ENCODE measurements at regions not wholly inside any gene's neighbourhood (a gene's known extent, or its start where the extent isn't known, plus 50 kb on each side); places are given as distances from the start of the nearest gene placed in this dataset.
"Not testable (repeated sequence)": the region's sequence is repeated elsewhere in the genome, so short reads cannot be mapped to it uniquely, and the experiment has no call there.

DNA sequence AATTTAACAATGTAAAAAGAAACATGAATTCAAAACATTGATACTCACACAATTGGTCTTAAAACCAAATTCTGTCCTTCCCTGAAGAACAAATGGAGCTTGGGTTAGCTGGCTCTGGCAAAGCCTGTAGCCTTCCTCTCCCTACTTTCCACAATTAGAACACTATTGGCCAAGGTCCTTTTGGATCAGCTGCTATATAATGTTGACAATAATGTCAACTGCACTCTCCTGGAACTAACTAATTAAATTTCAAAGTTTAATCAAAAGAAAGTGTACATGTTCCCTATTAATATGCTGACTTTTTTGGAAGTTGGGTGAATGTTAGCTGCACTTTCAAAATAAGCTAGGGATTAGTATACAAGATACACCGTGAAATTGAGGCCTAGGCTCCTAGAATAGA is 440.1 kb upstream of the NFE2L3 start:
- DNase-seq (ENCODE audit: low spot score): no peak

DNA sequence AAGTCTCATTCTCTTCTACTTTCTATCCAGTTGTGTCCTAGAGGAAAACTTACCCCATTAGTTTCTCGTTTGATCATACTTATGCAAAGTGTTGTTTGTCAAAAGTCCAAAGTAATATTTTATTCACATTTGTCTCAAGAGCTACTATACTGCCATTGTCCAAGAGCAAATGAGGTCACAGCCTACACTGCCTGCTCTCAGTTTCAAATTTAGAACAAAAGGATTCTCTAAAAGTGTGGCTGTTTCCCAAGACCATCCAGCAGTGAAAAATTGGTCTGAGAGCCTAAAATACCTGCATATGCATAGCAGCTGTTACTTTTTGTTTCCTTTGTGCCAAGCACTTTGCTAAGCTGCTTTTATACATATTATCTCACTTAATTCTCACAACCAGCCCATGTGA is 439.5 kb upstream of the NFE2L3 start:
- no peak for DNase-seq (ENCODE audit: low spot score)

DNA sequence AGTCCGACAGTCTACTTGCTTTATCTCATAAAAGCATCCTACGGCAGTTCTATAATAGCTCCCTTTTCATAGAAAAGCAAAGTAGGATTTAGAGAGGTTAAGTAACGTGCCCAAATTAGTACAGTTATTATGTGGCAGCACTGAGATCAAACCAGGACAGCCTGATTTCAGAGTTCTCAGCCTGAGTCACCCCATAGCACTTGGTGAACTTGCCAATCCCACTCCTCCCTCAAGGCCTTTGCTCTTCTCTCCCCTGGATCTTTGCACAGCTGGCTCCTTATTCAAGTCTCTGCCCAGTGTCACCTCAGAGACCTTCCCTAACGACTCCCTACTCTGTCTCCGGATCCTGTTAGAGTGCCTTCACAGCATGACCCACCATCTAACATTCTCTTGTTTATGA is 438.0 kb upstream of the NFE2L3 start:
- DNase-seq (ENCODE audit: low spot score): no peak

DNA sequence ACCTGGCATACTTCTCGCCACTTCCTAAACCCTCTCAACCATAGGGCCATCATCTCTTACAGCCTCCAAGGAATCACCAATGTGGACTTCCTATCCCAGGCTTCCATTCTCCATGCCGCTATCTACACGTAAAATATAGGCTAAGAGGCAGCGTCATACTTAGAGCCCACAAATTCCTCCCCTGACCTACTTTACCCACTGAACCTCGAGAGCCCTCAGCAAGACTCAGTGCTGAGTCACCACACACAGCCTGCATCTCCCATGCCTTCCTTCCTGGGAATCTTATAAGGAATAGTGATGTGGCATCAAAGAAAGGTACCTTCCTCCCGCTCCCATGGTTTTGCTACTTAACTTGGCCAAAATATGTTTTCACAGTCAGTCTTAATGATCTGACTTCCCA is 435.6 kb upstream of the NFE2L3 start:
- DNase-seq (ENCODE audit: low spot score): no peak

DNA sequence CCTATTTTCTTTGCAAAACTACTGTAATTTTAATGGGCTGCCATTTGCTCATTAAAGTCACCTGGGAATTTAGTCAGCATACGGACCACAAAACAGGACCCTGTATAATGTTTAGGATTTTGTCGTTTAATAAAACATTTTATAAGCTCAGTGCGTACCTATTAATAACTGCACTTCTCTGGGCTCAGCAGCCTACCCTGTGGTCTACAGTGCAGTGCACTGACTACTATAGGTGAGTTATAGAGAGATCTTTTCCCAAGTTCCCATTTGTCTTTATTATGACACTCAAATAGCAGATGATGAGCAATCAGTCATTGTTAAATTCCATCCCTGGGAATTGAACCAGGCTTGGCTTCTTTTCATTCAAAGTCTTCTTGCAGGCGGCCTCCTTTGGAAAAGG is 433.4 kb upstream of the NFE2L3 start:
- no peak for DNase-seq (ENCODE audit: low spot score)

DNA sequence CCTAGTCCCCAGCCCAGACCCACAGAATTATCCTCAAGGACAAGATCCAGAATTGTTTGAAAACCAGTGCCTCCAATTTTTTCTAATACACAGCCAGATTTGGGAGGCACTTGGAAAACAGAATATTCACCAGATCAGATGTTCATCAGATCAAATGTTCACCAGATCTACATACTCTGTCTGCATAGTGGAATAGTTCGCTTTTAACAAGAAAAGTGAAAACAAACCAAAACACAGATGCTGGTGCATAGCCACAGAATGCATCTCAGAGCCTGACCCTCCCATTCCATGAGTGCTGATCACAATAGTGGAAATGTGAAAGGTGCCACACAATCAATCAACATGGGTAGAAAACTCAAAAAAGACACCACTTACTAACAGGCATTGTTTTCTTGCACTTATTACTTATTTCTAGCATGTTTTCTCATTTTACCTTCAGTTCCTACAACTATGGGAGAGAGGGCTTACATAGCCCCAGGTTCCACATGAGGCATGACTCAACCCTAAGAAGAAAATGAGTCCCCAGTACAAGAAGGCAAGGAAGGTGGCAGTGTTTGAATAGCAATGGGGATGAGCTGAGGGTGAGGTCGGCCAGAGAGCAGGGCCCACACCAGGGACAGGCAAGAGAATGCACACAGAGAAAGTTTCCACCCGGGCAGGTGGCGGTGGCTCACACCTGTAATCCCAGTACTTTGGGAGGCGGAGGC is 432.7 kb upstream of the NFE2L3 start:
- DNase-seq (ENCODE audit: low spot score): no peak

DNA sequence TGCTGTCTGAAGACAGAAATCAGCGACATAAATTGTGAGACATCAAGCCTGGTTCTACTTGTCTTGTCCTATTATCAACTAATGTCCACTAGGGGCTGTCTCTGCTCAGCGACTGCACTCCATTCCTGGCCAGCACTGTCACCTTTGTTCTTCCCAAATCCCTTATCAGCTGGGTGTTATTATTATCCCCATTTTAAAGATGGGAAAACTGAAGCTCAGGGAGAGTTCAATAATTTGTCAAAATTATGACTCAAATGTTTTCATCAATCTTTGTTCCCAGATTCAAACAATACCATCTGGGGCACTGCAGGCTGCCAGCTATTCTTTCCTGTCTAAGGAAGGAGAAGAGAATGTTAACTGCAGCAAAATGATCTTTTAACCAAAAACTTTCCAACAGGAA is 431.6 kb upstream of the NFE2L3 start:
- DNase-seq (ENCODE audit: low spot score): no peak

DNA sequence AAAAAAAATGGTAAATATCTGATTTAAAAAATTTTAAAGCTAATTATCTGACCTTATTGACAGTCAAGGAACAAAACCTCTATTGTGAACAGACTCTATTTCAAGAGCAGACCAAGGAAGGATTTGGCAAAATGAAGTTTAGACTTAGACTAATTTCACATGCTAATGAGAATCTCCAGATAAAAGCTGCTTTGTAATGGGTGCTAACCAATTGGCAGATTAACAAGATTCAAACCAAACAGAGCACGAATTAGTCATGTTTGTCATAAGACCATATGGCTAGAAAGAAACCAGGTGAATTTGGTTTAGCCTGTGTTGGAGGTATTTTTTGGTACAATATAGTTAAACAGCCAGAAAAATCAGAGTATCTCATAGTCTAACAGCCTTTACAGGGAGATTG is 429.1 kb upstream of the NFE2L3 start:
- DNase-seq (ENCODE audit: low spot score): no peak

DNA sequence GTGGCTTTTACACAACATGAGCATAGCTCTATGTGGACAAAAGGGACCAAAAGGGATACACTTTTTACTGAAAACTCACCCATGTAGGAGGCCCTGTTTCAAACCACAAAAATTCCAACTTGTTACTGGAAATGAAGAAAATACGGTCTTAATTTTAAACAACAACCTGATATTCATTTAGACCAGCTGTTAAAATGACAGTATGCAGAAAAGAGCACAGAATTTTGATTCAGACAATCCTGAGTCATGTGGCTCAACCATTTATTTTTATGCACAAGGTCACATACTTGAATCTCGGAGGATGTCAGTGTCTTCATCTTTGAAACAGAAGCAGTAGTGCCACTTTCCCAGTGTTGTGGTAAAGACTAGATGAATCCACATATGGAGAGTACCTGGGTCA is 426.5 kb upstream of the NFE2L3 start:
- DNase-seq (ENCODE audit: low spot score): no peak

DNA sequence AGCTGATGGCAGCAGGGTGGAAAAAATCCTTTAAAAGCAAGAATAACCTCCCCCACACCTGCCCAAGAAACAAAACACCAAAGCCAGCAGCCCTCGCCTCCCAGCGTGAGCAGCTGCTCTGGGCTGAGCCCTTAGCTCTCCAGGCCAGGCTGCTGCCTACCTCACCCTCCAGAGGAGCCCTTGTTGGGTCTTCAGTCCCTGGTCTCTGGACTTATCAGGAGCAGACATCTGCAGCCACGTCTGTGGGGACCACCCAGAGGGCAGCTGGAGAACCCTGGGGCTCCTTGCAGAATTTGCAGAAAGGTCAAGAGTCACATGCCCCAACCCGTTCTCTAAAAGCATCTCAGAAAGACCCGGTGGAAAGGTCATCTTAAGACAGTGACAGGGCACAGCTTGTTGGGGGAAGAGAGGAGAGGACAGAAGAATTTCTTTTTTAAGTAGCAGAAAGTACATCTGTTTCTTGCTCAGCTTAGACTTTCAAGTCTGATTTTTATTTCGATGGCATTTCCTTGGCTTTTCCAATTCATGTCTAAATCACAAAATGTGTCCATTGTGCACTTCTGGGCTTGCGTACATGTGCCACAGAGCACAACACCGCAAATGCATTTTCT is 425.7 kb upstream of the NFE2L3 start:
- DNase-seq (ENCODE audit: low spot score): peak; percentile 87

DNA sequence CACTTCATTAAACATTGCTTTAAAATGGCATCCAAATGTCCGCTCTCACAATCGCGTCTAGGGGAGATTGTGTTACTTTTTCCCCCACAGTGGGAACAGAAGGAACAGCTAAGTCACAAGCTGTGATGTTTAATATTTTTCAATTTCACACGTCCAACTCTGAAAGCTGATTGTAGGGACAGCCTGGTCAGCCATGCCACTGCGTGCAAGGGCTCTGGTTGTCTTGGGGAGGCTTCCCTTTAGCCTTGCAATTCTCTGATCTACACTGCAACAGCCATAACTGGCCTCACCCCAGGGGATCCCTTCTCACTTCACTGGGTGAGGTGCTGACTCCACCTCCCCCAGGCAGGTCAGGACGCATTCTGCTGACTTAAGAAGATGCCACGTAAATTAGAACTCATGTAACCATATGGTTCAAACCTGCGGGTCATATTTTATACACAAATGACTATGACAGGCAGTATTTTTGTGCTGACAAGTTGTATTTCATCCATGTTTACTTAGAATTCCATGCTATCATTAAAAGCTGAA is 425.2 kb upstream of the NFE2L3 start:
- DNase-seq (ENCODE audit: low spot score): peak; percentile 54

DNA sequence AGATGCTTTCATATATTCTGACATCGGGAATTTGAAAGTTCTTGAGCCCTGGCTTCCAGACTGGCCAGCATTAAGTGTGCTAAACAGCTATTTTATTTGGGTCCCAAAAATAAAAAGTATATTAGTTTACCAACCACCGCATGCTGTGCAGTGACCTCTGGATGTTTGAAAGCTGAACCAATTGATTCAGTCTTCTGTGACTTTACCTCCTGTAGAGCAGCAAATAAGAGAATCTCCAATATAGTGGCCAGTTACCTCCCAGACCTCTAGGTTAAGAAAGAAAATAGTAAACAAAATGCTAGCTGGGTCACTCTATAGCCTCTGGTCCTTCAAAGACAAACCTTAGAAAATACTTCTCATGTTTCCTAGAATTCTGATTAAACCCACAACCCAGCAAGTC is 424.6 kb upstream of the NFE2L3 start:
- no peak for DNase-seq (ENCODE audit: low spot score)

DNA sequence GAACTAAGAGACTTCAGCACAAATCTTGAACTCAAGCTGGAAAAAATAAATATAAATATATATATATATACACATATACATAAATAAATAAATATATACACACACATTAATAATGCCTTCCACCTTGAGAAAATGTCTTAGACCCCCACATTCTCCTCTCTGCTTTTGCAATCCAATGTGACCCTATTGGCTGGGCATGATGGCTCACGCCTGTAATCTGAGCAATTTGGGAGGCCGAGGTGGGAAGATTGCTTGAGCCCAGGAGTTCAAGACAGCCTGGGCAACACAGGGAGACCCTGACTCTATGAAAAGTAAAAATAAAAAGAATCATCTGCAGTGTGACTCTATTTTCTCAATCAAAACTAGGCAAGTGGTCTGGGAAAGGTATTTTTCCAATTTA is 424.1 kb upstream of the NFE2L3 start:
- DNase-seq (ENCODE audit: low spot score): no peak

DNA sequence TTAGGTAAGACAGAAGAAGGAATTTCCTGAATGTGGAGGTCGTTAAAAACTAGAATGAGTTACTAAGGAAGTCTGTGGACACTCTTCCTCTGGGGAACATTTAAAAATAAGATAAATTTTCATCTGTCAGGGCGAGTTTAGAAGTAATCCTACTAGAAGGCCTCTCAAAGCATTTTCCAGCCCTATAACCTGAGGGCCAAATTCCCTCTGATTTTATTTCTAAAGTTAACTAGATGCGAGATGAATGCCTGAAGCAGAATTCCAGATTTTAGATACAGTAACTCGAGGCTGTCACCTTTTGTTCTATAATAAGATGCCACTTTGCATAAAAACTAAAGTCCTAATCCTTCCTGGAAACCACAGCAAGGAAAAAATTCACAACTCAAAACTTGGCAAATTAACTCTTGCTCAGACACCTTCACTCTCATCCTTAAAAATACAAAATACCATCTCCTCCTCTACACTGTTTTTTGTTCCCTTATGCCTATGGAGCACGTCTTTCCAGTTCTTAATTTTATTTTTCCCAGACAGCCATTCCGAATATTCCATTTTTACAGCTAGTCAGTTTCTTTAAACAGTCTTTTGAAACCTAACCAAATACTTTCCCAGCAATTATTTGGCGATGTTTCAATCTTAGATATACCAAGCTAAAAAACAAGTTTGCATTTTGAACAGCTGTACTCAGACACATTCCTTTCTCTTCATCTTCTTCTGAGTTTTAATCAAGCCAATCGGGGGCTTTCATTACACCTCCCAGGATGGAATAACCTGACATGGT is 420.7 kb upstream of the NFE2L3 start:
- no peak for DNase-seq (ENCODE audit: low spot score)

DNA sequence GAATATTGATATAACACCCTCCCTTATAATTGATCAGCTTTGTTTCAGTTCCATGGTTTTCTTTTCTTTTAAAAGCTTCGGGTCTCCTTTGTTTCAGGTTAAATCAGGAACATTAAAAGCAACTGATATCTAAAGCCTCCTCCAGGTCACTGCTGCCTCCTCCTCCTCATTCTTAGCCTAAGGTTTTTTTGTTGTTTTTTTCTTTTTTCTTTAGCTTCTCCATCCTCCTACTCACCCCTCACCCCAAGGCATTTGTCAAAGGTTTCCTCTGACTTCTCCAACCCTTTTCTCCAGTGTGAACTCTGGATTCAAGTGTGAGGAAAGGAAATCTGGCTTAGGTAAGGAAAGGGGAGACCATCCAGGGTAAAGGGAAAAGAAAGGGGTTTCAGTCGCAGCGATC is 420.2 kb upstream of the NFE2L3 start:
- no peak for DNase-seq (ENCODE audit: low spot score)

DNA sequence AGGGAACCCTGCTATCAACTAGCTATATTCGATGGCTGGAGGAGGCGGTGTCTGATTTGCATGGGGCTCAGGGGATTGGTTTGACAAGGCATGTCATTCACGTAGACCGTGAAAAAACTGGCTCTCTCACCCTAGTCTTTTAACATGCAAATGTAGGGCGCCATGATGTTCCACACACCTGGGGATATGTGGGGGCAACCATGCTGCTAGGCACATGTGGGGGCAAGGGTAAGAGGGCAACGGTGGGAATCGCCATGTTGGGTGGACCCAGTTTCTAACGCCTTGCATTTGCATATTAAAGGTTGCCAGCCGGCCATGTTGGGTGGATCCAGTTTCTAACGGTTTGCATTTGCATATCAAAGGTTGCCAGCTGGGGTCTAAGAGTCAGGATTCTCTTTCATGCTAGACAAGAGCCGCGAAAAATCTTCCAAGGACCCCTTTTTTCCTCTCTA is 419.2 kb upstream of the NFE2L3 start:
- DNase-seq (ENCODE audit: low spot score): peak; percentile 59

DNA sequence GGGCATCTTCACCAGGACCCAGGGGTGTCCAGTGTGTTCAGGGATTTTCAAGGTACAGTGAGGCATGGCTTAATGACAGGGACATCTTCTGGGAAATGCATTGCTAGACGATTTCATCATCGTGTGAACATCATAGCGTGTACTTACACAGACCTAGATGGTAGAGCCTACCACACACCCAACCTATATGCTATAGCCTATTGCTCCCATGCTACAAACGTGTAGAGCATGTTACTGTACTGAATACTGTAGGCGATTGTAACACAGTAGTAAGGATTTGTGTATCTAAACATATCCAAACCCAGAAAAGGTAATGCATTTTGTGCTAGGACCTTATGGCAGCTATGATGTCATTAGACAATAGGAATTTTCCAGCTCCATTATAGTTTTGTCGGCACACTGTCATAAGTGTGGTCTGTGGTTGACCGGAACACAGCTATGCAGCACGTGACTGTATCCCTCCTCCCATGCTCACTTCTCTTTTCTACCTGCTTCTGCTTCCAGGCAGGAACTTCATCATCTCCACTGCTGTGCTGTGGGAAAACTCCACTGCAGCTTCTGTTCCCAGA is 416.2 kb upstream of the NFE2L3 start:
- DNase-seq (ENCODE audit: low spot score): no peak

DNA sequence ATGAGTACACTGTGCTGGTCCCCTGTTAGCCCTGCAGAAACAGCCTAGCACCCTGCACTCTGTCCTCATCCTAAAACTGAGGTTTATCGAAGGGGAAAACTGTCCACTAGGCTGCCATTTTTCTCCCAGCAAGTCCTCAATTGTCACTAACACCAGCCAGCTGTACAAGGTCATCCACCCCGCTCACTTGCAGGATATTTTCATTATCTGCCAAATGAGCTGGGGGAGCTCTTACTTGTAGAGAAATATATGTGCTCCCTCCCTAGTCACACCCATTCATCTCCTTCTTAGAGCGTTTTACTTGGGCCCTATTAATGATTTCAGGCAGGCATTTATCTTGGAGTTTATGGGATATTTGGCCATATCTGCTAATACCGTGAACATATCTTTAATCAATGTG is 413.5 kb upstream of the NFE2L3 start:
- no peak for DNase-seq (ENCODE audit: low spot score)

DNA sequence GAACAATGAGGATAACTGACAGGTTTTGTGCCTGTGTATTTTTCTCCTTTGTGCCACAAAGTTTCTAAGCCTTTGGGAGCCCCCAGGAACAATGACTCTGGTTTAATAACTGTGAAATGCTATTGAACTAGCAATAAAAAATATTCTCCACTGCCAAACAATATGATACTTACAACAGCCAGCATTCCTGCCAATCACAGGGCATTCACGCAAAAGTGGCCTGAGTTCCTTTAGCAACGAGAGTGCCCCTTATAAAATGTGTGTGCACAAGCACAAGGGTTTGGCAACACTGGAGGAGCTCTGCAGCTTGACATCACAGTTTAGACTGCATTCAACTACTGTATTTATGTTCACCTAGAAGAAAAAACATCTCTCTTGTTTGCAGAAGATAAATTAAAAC is 412.9 kb upstream of the NFE2L3 start:
- DNase-seq (ENCODE audit: low spot score): no peak

DNA sequence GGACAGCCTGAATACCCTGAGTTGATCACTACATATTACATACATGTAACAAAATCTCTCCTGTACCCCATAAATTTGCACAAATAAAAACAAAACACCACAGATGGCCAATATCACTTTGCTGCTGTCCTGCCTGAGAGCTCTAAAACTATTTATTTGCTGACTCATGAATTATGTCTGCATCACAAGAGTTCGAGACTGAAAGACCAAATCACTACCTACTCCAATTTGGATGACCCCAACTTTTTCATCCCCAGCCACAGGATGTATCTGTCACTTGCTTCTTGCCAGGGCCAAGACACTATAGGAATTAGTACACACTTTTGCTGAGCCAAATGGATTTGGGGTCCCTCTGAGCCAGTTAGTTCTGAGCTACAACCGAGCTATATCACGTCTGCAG is 409.7 kb upstream of the NFE2L3 start:
- no peak for DNase-seq (ENCODE audit: low spot score)

DNA sequence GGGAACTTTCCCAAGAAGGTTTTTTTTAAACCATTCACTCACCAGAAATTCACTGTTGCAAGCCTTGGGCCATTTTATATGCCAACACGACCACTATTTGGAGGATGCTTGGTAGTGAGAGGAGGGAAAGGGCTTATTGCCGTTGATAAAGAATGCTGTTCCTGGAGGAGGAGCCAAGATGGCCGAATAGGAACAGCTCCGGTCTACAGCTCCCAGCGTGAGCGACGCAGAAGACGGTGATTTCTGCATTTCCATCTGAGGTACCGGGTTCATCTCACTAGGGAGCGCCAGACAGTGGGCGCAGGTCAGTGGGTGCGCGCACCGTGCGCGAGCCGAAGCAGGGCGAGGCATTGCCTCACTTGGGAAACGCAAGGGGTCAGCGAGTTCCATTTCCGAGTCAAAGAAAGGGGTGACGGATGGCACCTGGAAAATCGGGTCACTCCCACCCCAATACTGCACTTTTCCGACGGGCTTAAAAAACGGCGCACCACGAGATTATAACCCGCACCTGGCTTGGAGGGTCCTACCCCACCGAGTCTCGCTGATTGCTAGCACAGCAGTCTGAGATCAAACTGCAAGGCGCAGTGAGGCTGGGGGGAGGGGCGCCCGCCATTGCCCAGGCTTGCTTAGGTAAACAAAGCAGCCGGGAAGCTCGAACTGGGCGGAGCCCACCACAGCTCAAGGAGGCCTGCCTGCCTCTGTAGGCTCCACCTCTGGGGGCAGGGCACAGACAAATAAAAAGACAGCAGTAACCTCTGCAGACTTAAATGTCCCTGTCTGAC is 408.1 kb upstream of the NFE2L3 start:
- not testable (repeated sequence) for DNase-seq (ENCODE audit: low spot score)
